Neutrophil (primary cell): ENCODE measurements at regions not wholly inside any gene's neighbourhood (a gene's known extent, or its start where the extent isn't known, plus 50 kb on each side); places are given as distances from the start of the nearest gene placed in this dataset.

Source experiments
- H3K27ac ChIP-seq: fragments of 200-600 bp; sonication (generic); 2 replicates; pipeline ENCODE4 v1.5.1; 2016; ENCODE audit warnings: mild to moderate bottlenecking, moderate library complexity
- H3K27me3 ChIP-seq: fragments of 200-600 bp; sonication (generic); 2 replicates; pipeline ENCODE4 v1.6.0; 2016; ENCODE audit warnings: mild to moderate bottlenecking
- H3K36me3 ChIP-seq: fragments of 200-600 bp; sonication (generic); 2 replicates; pipeline ENCODE4 v1.5.1; 2017
- H3K4me1 ChIP-seq, 2 experiments: fragments of 200-600 bp in 1 of 2; sonication (generic) in 1 of 2; 1 replicate in 1 of 2; 2 replicates in 1 of 2; pipeline versions ENCODE4 v1.5.1 to v1.6.1; 2013 to 2016; ENCODE audit warnings: low read depth in 1 of 2, low read length in 1 of 2, mild to moderate bottlenecking in 1 of 2, moderate library complexity in 1 of 2; ENCODE audit not compliant: control insufficient read depth in 1 of 2, insufficient read depth in 1 of 2
- H3K4me3 ChIP-seq, 2 experiments: fragments of 200-600 bp in 1 of 2; sonication (generic) in 1 of 2; 1 replicate in 1 of 2; 2 replicates in 1 of 2; pipeline ENCODE4 v1.5.1; 2013 to 2016; ENCODE audit warnings: low read depth in 1 of 2, low read length in 1 of 2, mild to moderate bottlenecking in 1 of 2, moderate library complexity in 1 of 2
- H3K9me3 ChIP-seq: fragments of 200-600 bp; sonication (generic); 2 replicates; pipeline ENCODE4 v1.5.1; 2016
- TF ChIP-seq, protein P1 (sequence below): fragments of 200-600 bp; sonication (generic); IDR thresholded peaks from 2 replicates; pipeline ENCODE4 v1.5.1; 2016; ENCODE audit warnings: antibody characterized with exemption

DNA sequence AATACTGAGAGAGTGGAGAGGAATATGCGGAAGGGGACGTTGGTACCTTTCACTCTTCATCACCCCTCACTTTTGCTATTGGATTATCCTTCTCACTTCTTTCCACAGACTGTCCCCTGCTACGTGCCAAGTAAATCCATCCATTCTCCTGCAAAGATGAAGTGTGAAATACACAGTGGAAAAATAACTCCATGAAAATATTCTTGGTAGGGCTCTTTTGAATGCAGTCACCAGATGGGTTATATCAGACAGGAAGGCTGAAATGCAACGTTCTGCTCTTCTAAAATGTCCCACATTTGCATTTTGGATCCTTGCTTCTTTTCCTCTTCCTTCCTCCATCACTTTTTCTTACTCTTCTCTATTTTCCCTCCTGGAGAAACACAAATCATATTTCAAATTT is 510.3 kb upstream of the CLINT1 start:
- H3K36me3 ChIP-seq, result no peaks in the 10 kb centered on the region
- peaks cover 16 to 19% of the 10 kb centered on the region in 2 experiments for H3K4me1 ChIP-seq
- H3K27ac ChIP-seq, result no peak overlapping the region
- no peaks in the 10 kb centered on the region for H3K27me3 ChIP-seq
- TF ChIP-seq, protein P1, sequence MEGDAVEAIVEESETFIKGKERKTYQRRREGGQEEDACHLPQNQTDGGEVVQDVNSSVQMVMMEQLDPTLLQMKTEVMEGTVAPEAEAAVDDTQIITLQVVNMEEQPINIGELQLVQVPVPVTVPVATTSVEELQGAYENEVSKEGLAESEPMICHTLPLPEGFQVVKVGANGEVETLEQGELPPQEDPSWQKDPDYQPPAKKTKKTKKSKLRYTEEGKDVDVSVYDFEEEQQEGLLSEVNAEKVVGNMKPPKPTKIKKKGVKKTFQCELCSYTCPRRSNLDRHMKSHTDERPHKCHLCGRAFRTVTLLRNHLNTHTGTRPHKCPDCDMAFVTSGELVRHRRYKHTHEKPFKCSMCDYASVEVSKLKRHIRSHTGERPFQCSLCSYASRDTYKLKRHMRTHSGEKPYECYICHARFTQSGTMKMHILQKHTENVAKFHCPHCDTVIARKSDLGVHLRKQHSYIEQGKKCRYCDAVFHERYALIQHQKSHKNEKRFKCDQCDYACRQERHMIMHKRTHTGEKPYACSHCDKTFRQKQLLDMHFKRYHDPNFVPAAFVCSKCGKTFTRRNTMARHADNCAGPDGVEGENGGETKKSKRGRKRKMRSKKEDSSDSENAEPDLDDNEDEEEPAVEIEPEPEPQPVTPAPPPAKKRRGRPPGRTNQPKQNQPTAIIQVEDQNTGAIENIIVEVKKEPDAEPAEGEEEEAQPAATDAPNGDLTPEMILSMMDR, result no peak
- H3K9me3 ChIP-seq, result no peaks in the 10 kb centered on the region
- H3K4me3 ChIP-seq, result no peak overlapping the region

DNA sequence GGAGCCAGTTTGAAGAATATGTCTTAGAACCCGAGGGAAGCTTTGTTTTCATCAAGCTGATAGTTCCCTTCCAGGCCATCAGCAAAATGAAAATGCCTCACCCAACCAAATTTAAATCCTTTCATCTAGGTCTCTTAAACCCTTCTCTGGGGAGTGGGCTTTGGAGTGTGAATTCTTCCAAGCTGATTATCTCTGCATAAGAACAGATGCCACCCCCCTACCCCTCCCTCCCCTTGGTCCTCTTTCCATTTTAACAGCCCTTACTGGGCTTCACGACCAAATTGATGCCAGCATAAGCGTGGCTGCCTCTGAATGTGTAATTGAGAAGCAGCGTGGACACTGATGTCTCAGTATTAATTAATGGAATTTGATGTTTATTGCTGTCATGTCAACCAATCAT is 509.7 kb upstream of the CLINT1 start:
- Histone ChIP-seq H3K4me1 (peaks cover 11 to 14% of the 10 kb centered on the region in 2 experiments), H3K27ac (no peak overlapping the region), H3K36me3 (no peaks in the 10 kb centered on the region), H3K9me3 (no peaks in the 10 kb centered on the region), H3K27me3 (no peaks in the 10 kb centered on the region), H3K4me3 (no peak overlapping the region)
- TF ChIP-seq, protein P1, result no peak

DNA sequence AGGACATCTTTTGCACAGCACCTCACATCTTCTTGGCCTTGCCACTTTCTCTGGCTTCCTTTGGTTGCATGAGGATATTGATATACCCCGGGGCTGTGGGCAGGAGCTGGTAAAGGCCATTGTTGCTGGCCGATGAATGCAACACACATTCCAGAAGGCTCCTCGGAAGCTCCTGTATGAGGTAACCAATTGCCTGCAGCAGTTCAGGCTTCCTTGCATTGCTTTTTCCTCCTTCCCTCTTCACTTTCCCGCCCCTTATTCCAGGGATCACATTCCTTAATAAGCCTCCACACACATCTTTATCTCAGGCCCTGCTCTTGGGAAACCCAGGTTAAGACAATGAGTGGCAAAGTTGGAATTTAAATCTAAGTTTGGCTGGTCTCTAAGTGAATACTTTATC is 505.4 kb upstream of the CLINT1 start:
- H3K4me1 ChIP-seq, result no peaks in the 10 kb centered on the region
- H3K27ac ChIP-seq, result no peak overlapping the region
- no peak overlapping the region for H3K4me3 ChIP-seq
- H3K36me3 ChIP-seq, result no peaks in the 10 kb centered on the region
- H3K9me3 ChIP-seq, result no peaks in the 10 kb centered on the region
- TF ChIP-seq, protein P1, result no peak
- no peaks in the 10 kb centered on the region for H3K27me3 ChIP-seq

DNA sequence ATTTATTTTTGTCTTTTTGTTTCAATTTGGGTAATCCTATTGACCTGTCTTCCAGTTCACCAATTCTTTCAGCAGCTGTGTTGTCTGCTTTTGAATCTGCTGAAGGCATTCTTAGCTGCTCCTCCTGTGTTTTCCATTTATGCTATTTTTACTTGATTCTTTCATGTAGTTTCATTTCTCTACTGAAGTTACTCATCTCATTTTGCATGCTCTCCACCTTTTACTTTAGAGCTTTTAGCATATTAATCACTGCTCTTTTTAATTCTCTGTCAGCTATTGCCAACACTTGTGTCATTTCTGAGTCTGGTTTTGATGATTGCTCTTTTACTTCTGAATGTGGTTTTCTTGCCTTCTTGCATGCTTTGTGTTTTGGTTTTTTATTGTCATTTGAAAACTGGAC is 496.0 kb upstream of the CLINT1 start:
- Histone ChIP-seq H3K36me3 (no peaks in the 10 kb centered on the region), H3K27me3 (no peaks in the 10 kb centered on the region), H3K4me1 (no peaks in the 10 kb centered on the region), H3K4me3 (no peak overlapping the region), H3K9me3 (no peaks in the 10 kb centered on the region), H3K27ac (no peak overlapping the region)
- TF ChIP-seq, protein P1, result no peak

DNA sequence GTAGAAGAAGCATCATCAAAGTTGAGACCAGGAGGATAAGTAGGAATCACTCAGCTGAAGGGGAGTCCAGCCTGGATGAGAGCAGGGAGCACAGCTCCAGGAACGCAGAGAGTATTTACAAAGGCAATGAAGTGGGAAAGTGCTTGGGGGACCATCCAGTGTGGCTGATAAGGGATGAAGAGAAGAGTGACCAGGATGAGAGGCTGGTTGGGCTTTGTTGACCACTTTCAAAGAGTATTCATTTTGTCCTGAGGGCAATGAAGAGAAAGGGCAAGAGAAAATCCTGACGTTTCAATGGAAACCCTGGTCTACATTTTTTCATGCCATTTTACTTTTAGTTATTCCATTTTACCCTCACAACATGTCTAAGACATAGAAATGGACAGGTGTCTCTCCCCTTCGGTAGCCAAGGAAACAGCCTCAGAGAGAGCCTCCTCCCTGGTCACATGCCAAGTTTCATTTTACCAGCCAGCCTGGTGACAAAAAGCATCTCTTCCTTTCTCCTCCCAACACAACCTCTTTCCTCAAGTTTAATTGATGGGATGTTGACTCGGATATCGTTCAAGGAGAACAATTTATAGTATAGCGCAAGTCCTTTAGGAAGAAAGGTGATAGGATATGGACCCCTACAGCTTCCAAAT is 492.7 kb upstream of the CLINT1 start:
- Histone ChIP-seq H3K4me3 (no peak overlapping the region), H3K4me1 (no peaks in the 10 kb centered on the region), H3K27me3 (no peaks in the 10 kb centered on the region), H3K27ac (no peak overlapping the region), H3K36me3 (no peaks in the 10 kb centered on the region), H3K9me3 (no peaks in the 10 kb centered on the region)
- TF ChIP-seq, protein P1, result no peak

DNA sequence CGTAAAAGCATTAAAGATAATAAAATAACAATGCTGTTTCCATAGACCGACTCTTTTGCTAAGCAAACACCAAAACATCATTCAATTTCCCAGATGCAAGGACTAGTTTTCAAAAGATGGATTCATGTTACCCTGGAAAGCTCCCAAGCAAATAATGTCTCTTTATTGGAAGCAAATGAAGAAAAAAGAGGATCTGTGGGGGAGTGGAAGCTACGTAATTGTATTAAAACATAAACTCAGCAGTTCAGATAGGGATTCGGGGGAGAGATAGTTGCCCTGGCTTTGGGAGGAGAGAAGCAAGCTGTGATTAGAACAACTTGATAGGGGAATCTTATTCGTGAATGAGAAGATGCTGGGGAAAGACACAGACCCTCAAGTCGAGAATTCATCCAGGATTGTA is 491.0 kb upstream of the CLINT1 start:
- Histone ChIP-seq H3K27ac (no peak overlapping the region), H3K4me3 (no peak overlapping the region), H3K27me3 (no peaks in the 10 kb centered on the region), H3K9me3 (no peaks in the 10 kb centered on the region), H3K4me1 (no peaks in the 10 kb centered on the region), H3K36me3 (no peaks in the 10 kb centered on the region)
- TF ChIP-seq, protein P1, result no peak
